Vagina (tissue), 2 donors: ENCODE measurements at regions not wholly inside any gene's neighbourhood (a gene's known extent, or its start where the extent isn't known, plus 50 kb on each side); places are given as distances from the start of the nearest gene placed in this dataset.
A peak's percentile ranks its signal among the peaks of the same experiment; 100 is the strongest.

ENCODE experiments used
- DNase-seq, 2 donors: peaks; one replicate each; pipeline ENCODE4 v3.0.0-alpha.2; 2017; ENCODE audit errors: extremely low spot score in 2 of 2
- H3K27ac ChIP-seq: fragments of 200-600 bp; sonication (generic); one replicate; pipeline ENCODE4 v1.5.1; 2019
- H3K27me3 ChIP-seq: fragments of 200-600 bp; sonication (generic); one replicate; pipeline ENCODE4 v1.5.1; 2019
- H3K36me3 ChIP-seq, 2 donors: fragments of 200-600 bp; sonication (generic); one replicate each; pipeline ENCODE4 v1.5.1; 2017 to 2019
- H3K4me1 ChIP-seq: fragments of 200-600 bp; sonication (generic); one replicate; pipeline ENCODE4 v1.5.1; 2019
- H3K4me3 ChIP-seq, 2 donors: fragments of 200-600 bp; sonication (generic); 1 replicate in 1 of 2; 2 replicates in 1 of 2; pipeline ENCODE4 v1.5.1; 2016 to 2019
- H3K9me3 ChIP-seq: fragments of 200-600 bp; sonication (generic); one replicate; pipeline ENCODE4 v1.5.1; 2019
- CTCF ChIP-seq, 3 experiments: fragments of 450-650 bp in 2 of 3; fragments of 200-600 bp in 1 of 3; sonication (generic) in 1 of 3; IDR thresholded peaks; one replicate each; pipeline ENCODE4 v1.5.1; 2017 to 2019; ENCODE audit warnings: antibody characterized with exemption in 3 of 3, mild to moderate bottlenecking in 2 of 3, moderate library complexity in 2 of 3
- POLR2A ChIP-seq, 2 donors: fragments of 450-650 bp; IDR thresholded peaks; one replicate each; pipeline ENCODE4 v1.6.1; 2017; ENCODE audit warnings: antibody characterized with exemption in 2 of 2, mild to moderate bottlenecking in 2 of 2, moderate library complexity in 2 of 2
- POLR2AphosphoS5 ChIP-seq, 2 donors: sonication (generic); formaldehyde crosslinking; IDR thresholded peaks; one replicate each; pipeline ENCODE4 v1.9.0; 2017; ENCODE audit warnings: antibody characterized with exemption in 2 of 2, mild to moderate bottlenecking in 2 of 2, low read depth in 1 of 2; ENCODE audit not compliant: insufficient read depth in 1 of 2
- intact Hi-C: fragments of 100-400 bp; cut with DNase I; formaldehyde crosslinking; loops from one replicate; pipeline ENCODE4 v1.15.1; 2023

DNA sequence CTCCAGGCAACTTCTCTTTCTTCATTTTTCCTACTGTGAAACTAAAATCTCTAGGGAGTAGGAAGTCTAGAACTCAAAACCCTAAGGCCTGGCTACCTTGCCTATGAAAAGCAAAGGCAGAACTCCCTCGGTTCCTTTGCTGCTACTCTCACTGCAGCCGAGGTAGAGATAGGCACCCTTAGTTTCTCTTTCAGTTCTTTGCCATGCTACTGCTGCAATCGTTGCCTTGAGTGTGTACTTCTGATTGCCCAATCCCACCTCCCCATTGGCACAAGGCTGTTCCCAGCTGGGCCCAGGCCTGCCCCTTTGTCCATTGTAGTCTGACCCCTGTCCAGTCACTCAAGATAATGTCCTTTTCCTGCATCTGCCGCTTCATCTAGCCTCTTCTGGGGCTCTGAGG lies 92.3 kb upstream of the MRPS22 start:
- no peaks in the 10 kb centered on the region for H3K36me3 ChIP-seq
- TF ChIP-seq CTCF (IDR thresholded peaks at IDR 0.05) (no peak), POLR2A (IDR thresholded peaks at IDR 0.05) (no peak), POLR2AphosphoS5 (IDR thresholded peaks at IDR 0.05; ENCODE audit: insufficient read depth in 1 of 2, low read depth in 1 of 2) (no peak)
- no peak for DNase-seq
- no peaks in the 10 kb centered on the region for H3K27me3 ChIP-seq
- intact Hi-C loops: no loop called here
- no peaks in the 10 kb centered on the region for H3K4me1 ChIP-seq
- H3K9me3 ChIP-seq: no peaks in the 10 kb centered on the region
- no peak overlapping the region for H3K4me3 ChIP-seq
- H3K27ac ChIP-seq: no peak overlapping the region

DNA sequence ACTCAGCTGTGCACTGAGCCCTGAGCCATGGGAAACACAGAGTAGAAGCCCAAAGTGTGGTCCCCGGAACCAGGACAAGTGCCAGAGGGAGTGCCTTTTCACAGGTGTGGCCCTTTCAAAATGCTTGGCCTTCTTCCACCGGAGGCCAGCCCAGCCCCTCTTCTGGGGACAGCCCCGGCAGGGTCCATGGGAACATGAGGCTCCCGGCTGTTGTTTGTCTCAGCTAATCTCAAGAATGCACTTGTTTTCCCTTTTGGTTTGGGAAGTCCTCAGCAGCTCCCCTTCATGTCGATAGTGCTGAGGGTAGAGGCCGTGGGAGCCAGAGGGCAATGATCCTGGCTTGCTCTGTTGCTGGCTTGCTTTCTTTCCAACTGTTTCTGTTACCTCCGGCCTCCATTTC lies 91.1 kb upstream of the MRPS22 start:
- H3K4me1 ChIP-seq: no peaks in the 10 kb centered on the region
- no peak for DNase-seq
- H3K4me3 ChIP-seq: no peak overlapping the region
- no peak for TF ChIP-seq POLR2A (IDR thresholded peaks at IDR 0.05)
- TF ChIP-seq CTCF (IDR thresholded peaks at IDR 0.05): no peak
- TF ChIP-seq POLR2AphosphoS5 (IDR thresholded peaks at IDR 0.05; ENCODE audit: insufficient read depth in 1 of 2, low read depth in 1 of 2): no peak
- intact Hi-C loops: no loop called here
- no peaks in the 10 kb centered on the region for H3K9me3 ChIP-seq
- H3K27ac ChIP-seq: no peak overlapping the region
- H3K27me3 ChIP-seq: no peaks in the 10 kb centered on the region
- H3K36me3 ChIP-seq: no peaks in the 10 kb centered on the region

DNA sequence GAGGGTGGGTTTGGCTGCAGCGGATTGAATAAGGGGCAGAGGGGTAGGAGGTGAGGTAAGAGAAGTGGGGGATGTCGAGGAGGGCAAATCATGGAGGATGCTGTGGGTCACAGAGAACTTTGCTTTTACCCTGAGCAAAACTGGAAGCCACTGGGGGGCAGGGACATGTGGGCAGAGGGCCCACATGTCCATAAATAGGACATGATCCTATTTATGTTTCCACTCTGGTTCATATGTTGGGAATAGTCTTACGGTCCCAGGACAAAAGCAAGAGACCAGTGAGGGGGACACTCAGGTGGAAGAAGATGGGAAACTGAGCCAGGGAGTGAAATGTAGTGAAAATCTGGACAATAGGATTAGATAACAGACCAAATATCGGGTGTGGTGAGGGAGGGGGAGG lies 85.5 kb upstream of the MRPS22 start:
- H3K27me3 ChIP-seq: no peaks in the 10 kb centered on the region
- no peak for DNase-seq
- intact Hi-C loops: no loop called here
- no peaks in the 10 kb centered on the region for H3K9me3 ChIP-seq
- no peaks in the 10 kb centered on the region for H3K4me1 ChIP-seq
- no peak overlapping the region for H3K27ac ChIP-seq
- H3K4me3 ChIP-seq: no peak overlapping the region
- H3K36me3 ChIP-seq: no peaks in the 10 kb centered on the region
- TF ChIP-seq CTCF (IDR thresholded peaks at IDR 0.05) (no peak), POLR2A (IDR thresholded peaks at IDR 0.05) (no peak), POLR2AphosphoS5 (IDR thresholded peaks at IDR 0.05; ENCODE audit: insufficient read depth in 1 of 2, low read depth in 1 of 2) (no peak)

DNA sequence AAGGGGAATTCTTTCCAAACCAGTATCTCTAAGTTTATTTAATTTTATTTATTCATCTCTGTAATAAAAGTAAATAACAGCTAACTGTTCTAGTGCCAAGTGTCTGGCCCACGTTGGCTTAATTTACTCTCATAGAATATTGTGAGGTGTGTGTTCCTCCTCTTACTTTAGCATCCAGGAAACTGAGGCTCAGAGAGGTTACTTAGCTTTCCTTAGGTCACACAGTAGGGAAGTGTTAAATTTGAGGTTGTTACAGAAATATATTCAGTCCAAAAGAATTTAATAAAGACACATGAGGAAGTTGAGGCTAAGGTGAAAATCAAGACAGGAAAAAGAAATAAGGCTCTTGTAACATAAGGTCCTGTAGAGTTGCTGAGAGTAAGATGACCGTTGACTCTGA lies 84.4 kb upstream of the MRPS22 start:
- intact Hi-C loops: no loop called here
- no peak for DNase-seq
- TF ChIP-seq POLR2AphosphoS5 (IDR thresholded peaks at IDR 0.05; ENCODE audit: insufficient read depth in 1 of 2, low read depth in 1 of 2) (no peak), CTCF (IDR thresholded peaks at IDR 0.05) (no peak), POLR2A (IDR thresholded peaks at IDR 0.05) (no peak)

GRCh38 chr3:139260041-139260486 lies 83.8 kb upstream of the MRPS22 start:
- H3K27ac ChIP-seq: no peak overlapping the region
- H3K4me3 ChIP-seq: no peak overlapping the region
- no peaks in the 10 kb centered on the region for H3K4me1 ChIP-seq
- TF ChIP-seq POLR2AphosphoS5 (IDR thresholded peaks at IDR 0.05; ENCODE audit: insufficient read depth in 1 of 2, low read depth in 1 of 2): no peak
- no peak for TF ChIP-seq POLR2A (IDR thresholded peaks at IDR 0.05)
- no peak for TF ChIP-seq CTCF (IDR thresholded peaks at IDR 0.05)
- intact Hi-C loops: no loop called here
- no peaks in the 10 kb centered on the region for H3K27me3 ChIP-seq
- H3K9me3 ChIP-seq: no peaks in the 10 kb centered on the region
- no peaks in the 10 kb centered on the region for H3K36me3 ChIP-seq
- peak; percentile 82 to 95 for DNase-seq

More for the DNA sequence above, 84.4 kb upstream of the MRPS22 start:
- Histone ChIP-seq H3K27me3 (no peaks in the 10 kb centered on the region), H3K4me3 (no peak overlapping the region), H3K36me3 (no peaks in the 10 kb centered on the region), H3K9me3 (no peaks in the 10 kb centered on the region), H3K4me1 (no peaks in the 10 kb centered on the region), H3K27ac (no peak overlapping the region)
